WTC11 (cell line): ENCODE measurements at regions not wholly inside any gene's neighbourhood (a gene's known extent, or its start where the extent isn't known, plus 50 kb on each side); places are given as distances from the start of the nearest gene placed in this dataset.

ENCODE experiments used
- ATAC-seq: fragments of 200-7000 bp; cut with Tn5 transposase; 2 replicates; pipeline ENCODE4 v1.10.0; 2021; ENCODE audit warnings: mild to moderate bottlenecking, moderate library complexity
- CTCF ChIA-PET: fragments of 300-600 bp; sonication (Branson Sonifier 250); formaldehyde crosslinking; loops from one replicate; lab custom pipeline; 2021; ENCODE audit warnings: antibody characterized with exemption; lab: Charles Lee
- POLR2A ChIA-PET: fragments of 350-600 bp; sonication (Branson Sonifier 250); formaldehyde crosslinking; loops from one replicate; lab custom pipeline; 2021; ENCODE audit warnings: antibody characterized with exemption; lab: Charles Lee
- DNase-seq: peaks from one replicate; pipeline ENCODE4 v3.0.0; 2021; ENCODE audit warnings: low spot score
- H3K27ac Mint-ChIP-seq: 2 replicates; pipeline ENCODE4 v1.8.0; 2021; ENCODE audit warnings: mixed read lengths
- H3K27me3 Mint-ChIP-seq: 2 replicates; pipeline ENCODE4 v1.8.0; 2021; ENCODE audit warnings: low read depth, mild to moderate bottlenecking, moderate library complexity, mixed read lengths
- H3K36me3 Mint-ChIP-seq: 2 replicates; pipeline ENCODE4 v1.8.0; 2021; ENCODE audit warnings: mixed read lengths
- H3K4me1 Mint-ChIP-seq: 2 replicates; pipeline ENCODE4 v1.8.0; 2022; ENCODE audit warnings: mixed read lengths
- H3K4me3 Mint-ChIP-seq: 2 replicates; pipeline ENCODE4 v1.8.0; 2021; ENCODE audit warnings: mild to moderate bottlenecking, moderate library complexity, mixed read lengths
- H3K9me3 Mint-ChIP-seq: 2 replicates; pipeline ENCODE4 v1.8.0; 2021; ENCODE audit warnings: mixed read lengths
- AFF4 ChIP-seq: sonication (generic); formaldehyde crosslinking; IDR thresholded peaks from 2 replicates; pipeline ENCODE4 v1.8.1; 2023; ENCODE audit warnings: mild to moderate bottlenecking, missing genetic modification reagents, borderline replicate concordance
- ATF1 ChIP-seq: sonication (generic); formaldehyde crosslinking; IDR thresholded peaks from 2 replicates; pipeline ENCODE4 v1.8.1; 2023; ENCODE audit warnings: mild to moderate bottlenecking, moderate library complexity, missing genetic modification reagents
- ATF2 ChIP-seq: sonication (generic); formaldehyde crosslinking; IDR thresholded peaks from 2 replicates; pipeline ENCODE4 v1.8.1; 2022; ENCODE audit warnings: low read depth, missing genetic modification reagents, borderline replicate concordance
- ATF3 ChIP-seq: sonication (generic); formaldehyde crosslinking; conservative IDR thresholded peaks from 2 replicates; pipeline ENCODE4 v1.8.1; 2022; ENCODE audit warnings: mild to moderate bottlenecking, missing genetic modification reagents
- CBFB ChIP-seq: sonication (generic); formaldehyde crosslinking; IDR thresholded peaks from 2 replicates; pipeline ENCODE4 v1.8.1; 2022; ENCODE audit warnings: mild to moderate bottlenecking, low read depth, missing genetic modification reagents
- FOXP1 ChIP-seq: sonication (generic); formaldehyde crosslinking; IDR thresholded peaks from 2 replicates; pipeline ENCODE4 v1.8.0; 2022; ENCODE audit warnings: missing genetic modification reagents, mild to moderate bottlenecking, moderate library complexity, borderline replicate concordance
- GTF2I ChIP-seq: fragments of 250-450 bp; sonication (Bioruptor Pico); conservative IDR thresholded peaks from 2 replicates; pipeline ENCODE4 v1.4.0; 2021; ENCODE audit warnings: mild to moderate bottlenecking
- MLX ChIP-seq: sonication (generic); formaldehyde crosslinking; IDR thresholded peaks from 2 replicates; pipeline ENCODE4 v1.8.1; 2023; ENCODE audit warnings: mild to moderate bottlenecking, missing genetic modification reagents, moderate library complexity
- OVOL2 ChIP-seq: fragments of 250-450 bp; sonication (Bioruptor Pico); IDR thresholded peaks from 2 replicates; pipeline ENCODE4 v1.9.0; 2021; ENCODE audit warnings: mild to moderate bottlenecking, borderline replicate concordance
- PREB ChIP-seq: sonication (generic); formaldehyde crosslinking; IDR thresholded peaks from 2 replicates; pipeline ENCODE4 v1.8.1; 2022; ENCODE audit warnings: mild to moderate bottlenecking, missing genetic modification reagents, moderate library complexity, borderline replicate concordance
- TEAD4 ChIP-seq: sonication (generic); formaldehyde crosslinking; IDR thresholded peaks from 2 replicates; pipeline ENCODE4 v1.8.0; 2022; ENCODE audit warnings: mild to moderate bottlenecking, missing genetic modification reagents
- USF2 ChIP-seq: sonication (generic); formaldehyde crosslinking; IDR thresholded peaks from 2 replicates; pipeline ENCODE4 v1.8.1; 2023; ENCODE audit warnings: mild to moderate bottlenecking, missing genetic modification reagents, moderate library complexity
- ZBTB43 ChIP-seq: sonication (generic); formaldehyde crosslinking; IDR thresholded peaks from 2 replicates; pipeline ENCODE4 v1.8.1; 2023; ENCODE audit warnings: mild to moderate bottlenecking, missing genetic modification reagents
- ZNF416 ChIP-seq: fragments of 250-450 bp; sonication (Bioruptor Pico); IDR thresholded peaks from 2 replicates; pipeline ENCODE4 v1.9.0; 2021; ENCODE audit warnings: mild to moderate bottlenecking, inconsistent platforms
- ZNF423 ChIP-seq: fragments of 250-450 bp; sonication (Bioruptor Pico); IDR thresholded peaks from 2 replicates; pipeline ENCODE4 v2.1.2; 2022; ENCODE audit warnings: mild to moderate bottlenecking, moderate library complexity
- ZNF512 ChIP-seq: sonication (generic); formaldehyde crosslinking; IDR thresholded peaks from 2 replicates; pipeline ENCODE4 v1.8.1; 2022; ENCODE audit warnings: missing genetic modification reagents, borderline replicate concordance
- ZNF532 ChIP-seq: fragments of 250-450 bp; sonication (Bioruptor Pico); IDR thresholded peaks from 2 replicates; pipeline ENCODE4 v1.9.0; 2021; ENCODE audit warnings: mild to moderate bottlenecking, borderline replicate concordance

GRCh38 chr10:62589689-62590088, 214.8 kb upstream of the ADO start (continued):
- no peak for TF ChIP-seq ZBTB43

GRCh38 chr10:62590306-62590705, 214.2 kb upstream of the ADO start:
- Mint-ChIP-seq H3K9me3 (peaks cover 7% of the 10 kb centered on the region), H3K4me1 (peaks cover 2% of the 10 kb centered on the region; the same call in 1 of the 2 replicates), H3K4me3 (no peak overlapping the region), H3K27ac (no peak overlapping the region), H3K27me3 (no peaks in the 10 kb centered on the region), H3K36me3 (no peaks in the 10 kb centered on the region)
- DNase-seq (no peak), ATAC-seq (no peak)
- ChIA-PET CTCF (no interaction called here), POLR2A (no interaction called here)
- no peak for TF ChIP-seq AFF4 (CRISPR knock-in tag)
- TF ChIP-seq ATF1, result no peak
- no peak for TF ChIP-seq ZBTB43
- no peak for TF ChIP-seq TEAD4 (CRISPR knock-in tag)
- no peak for TF ChIP-seq ZNF512 (CRISPR knock-in tag)
- no peak for TF ChIP-seq CBFB
- TF ChIP-seq FOXP1 (CRISPR knock-in tag), result no peak
- no peak for TF ChIP-seq ZNF416 (CRISPR knock-in tag)
- TF ChIP-seq ATF2, result no peak
- no peak for TF ChIP-seq ATF3 (CRISPR knock-in tag)
- no peak for TF ChIP-seq GTF2I (CRISPR knock-in tag)
- TF ChIP-seq USF2 (CRISPR knock-in tag), result no peak
- no peak for TF ChIP-seq MLX (CRISPR knock-in tag)
- no peak for TF ChIP-seq ZNF423
- TF ChIP-seq ZNF532, result no peak
- no peak for TF ChIP-seq PREB
- no peak for TF ChIP-seq OVOL2 (CRISPR knock-in tag)
